SU-DHL-6 (cell line): ENCODE measurements at regions not wholly inside any gene's neighbourhood (a gene's known extent, or its start where the extent isn't known, plus 50 kb on each side); places are given as distances from the start of the nearest gene placed in this dataset.

ENCODE experiments used
- H2AFZ ChIP-seq: fragments of 200-600 bp; sonication (generic); 2 replicates; pipeline ENCODE4 v1.6.1; 2014; ENCODE audit warnings: low read depth, mild to moderate bottlenecking, moderate library complexity, mixed read lengths, antibody characterized with exemption, low read length; ENCODE audit not compliant: severe bottlenecking
- H3F3A ChIP-seq: fragments of 200-600 bp; shearing (Covaris generic); 2 replicates; pipeline ENCODE4 v1.6.0; 2016; ENCODE audit warnings: antibody characterized with exemption, mild to moderate bottlenecking; ENCODE audit not compliant: insufficient read depth
- H3K27ac ChIP-seq: fragments of 200-600 bp; sonication (generic); 2 replicates; pipeline ENCODE4 v1.5.1; 2016; ENCODE audit warnings: low read depth, mild to moderate bottlenecking, low read length, moderate library complexity, mixed read lengths
- H3K27me3 ChIP-seq: fragments of 200-600 bp; sonication (generic), shearing (Covaris generic); 2 replicates; pipeline ENCODE4 v1.6.0; 2014; ENCODE audit warnings: mild to moderate bottlenecking, low read length
- H3K36me3 ChIP-seq: fragments of 200-600 bp; sonication (generic); 2 replicates; pipeline ENCODE4 v1.6.1; 2014; ENCODE audit warnings: mild to moderate bottlenecking, low read length, mixed read lengths
- H3K4me2 ChIP-seq: fragments of 300-600, 200-600 bp; shearing (Covaris generic), sonication (generic); 2 replicates; pipeline ENCODE4 v1.6.0; 2014; ENCODE audit warnings: low read length, low read depth, mild to moderate bottlenecking; ENCODE audit not compliant: poor library complexity, severe bottlenecking
- H3K4me3 ChIP-seq: fragments of 200-600 bp; sonication (generic); 2 replicates; pipeline ENCODE4 v1.5.1; 2014; ENCODE audit warnings: antibody characterized with exemption, low read length, mild to moderate bottlenecking, mixed read lengths; ENCODE audit not compliant: insufficient read depth, poor library complexity, severe bottlenecking
- H3K79me2 ChIP-seq: fragments of 200-600 bp; sonication (generic); 2 replicates; pipeline ENCODE4 v1.6.1; 2014; ENCODE audit warnings: mild to moderate bottlenecking, low read length, moderate library complexity; ENCODE audit not compliant: insufficient read depth
- H3K9ac ChIP-seq: fragments of 200-600 bp; sonication (generic); 2 replicates; pipeline ENCODE4 v1.7.0; 2014; ENCODE audit warnings: mild to moderate bottlenecking, low read length
- H3K9me2 ChIP-seq: fragments of 200-600 bp; sonication (generic); replicated peaks from 2 replicates; pipeline ENCODE4 v1.6.1; 2014; ENCODE audit warnings: low read length; ENCODE audit not compliant: insufficient read depth
- H3K9me3 ChIP-seq: fragments of 200-600 bp; sonication (generic); 2 replicates; pipeline ENCODE4 v1.6.1; 2014; ENCODE audit warnings: low read length, mixed read lengths; ENCODE audit not compliant: insufficient read depth
- H4K20me1 ChIP-seq: fragments of 200-600 bp; sonication (generic); 2 replicates; pipeline ENCODE4 v1.6.1; 2014; ENCODE audit warnings: low read depth, mild to moderate bottlenecking, antibody characterized with exemption, low read length, moderate library complexity, mixed read lengths
- CTCF ChIP-seq: fragments of 200-600 bp; sonication (generic); IDR thresholded peaks from one replicate; pipeline ENCODE4 v1.5.1; 2017; ENCODE audit warnings: antibody characterized with exemption, mild to moderate bottlenecking, low read length, moderate library complexity; ENCODE audit not compliant: insufficient read depth, poor library complexity, severe bottlenecking
- EZH2phosphoT487 ChIP-seq: fragments of 200-600 bp; sonication (generic), shearing (Covaris generic); conservative IDR thresholded peaks from 2 replicates; pipeline ENCODE4 v1.6.1; 2018; ENCODE audit warnings: mild to moderate bottlenecking, antibody characterized with exemption, low read length, moderate library complexity, mixed read lengths

GRCh38 chr5:58133216-58133615, 326.7 kb downstream of the PLK2 start:
- Histone ChIP-seq H4K20me1 (no peaks in the 10 kb centered on the region), H2AFZ (no peak overlapping the region), H3K27me3 (no peaks in the 10 kb centered on the region), H3K9me3 (no peaks in the 10 kb centered on the region), H3K79me2 (no peaks in the 10 kb centered on the region), H3K27ac (no peak overlapping the region), H3F3A (no peaks in the 10 kb centered on the region), H3K9me2 (no peaks in the 10 kb centered on the region), H3K9ac (no peak overlapping the region), H3K4me3 (no peak overlapping the region), H3K36me3 (no peaks in the 10 kb centered on the region), H3K4me2 (no peak overlapping the region)
- no peak for TF ChIP-seq CTCF
- TF ChIP-seq EZH2phosphoT487 = no peak

GRCh38 chr5:58127255-58128220, 332.3 kb downstream of the PLK2 start:
- H4K20me1 ChIP-seq = no peaks in the 10 kb centered on the region
- H3K36me3 ChIP-seq = no peaks in the 10 kb centered on the region
- no peaks in the 10 kb centered on the region for H3K9me3 ChIP-seq
- H2AFZ ChIP-seq = no peak overlapping the region
- no peak overlapping the region for H3K4me2 ChIP-seq
- H3K27me3 ChIP-seq = no peaks in the 10 kb centered on the region
- no peak overlapping the region for H3K9ac ChIP-seq
- no peak overlapping the region for H3K4me3 ChIP-seq
- TF ChIP-seq EZH2phosphoT487 (no peak), CTCF (no peak)
- H3K27ac ChIP-seq = no peak overlapping the region
- no peaks in the 10 kb centered on the region for H3K9me2 ChIP-seq
- no peaks in the 10 kb centered on the region for H3F3A ChIP-seq
- H3K79me2 ChIP-seq = no peaks in the 10 kb centered on the region

GRCh38 chr5:58123501-58123900, 336.4 kb downstream of the PLK2 start:
- H3K27me3 ChIP-seq = no peaks in the 10 kb centered on the region
- no peak overlapping the region for H3K9ac ChIP-seq
- H2AFZ ChIP-seq = no peak overlapping the region
- no peak overlapping the region for H3K4me2 ChIP-seq
- TF ChIP-seq EZH2phosphoT487 = no peak
- no peak for TF ChIP-seq CTCF
- H3K79me2 ChIP-seq = no peaks in the 10 kb centered on the region
- no peak overlapping the region for H3K27ac ChIP-seq
- no peaks in the 10 kb centered on the region for H3K36me3 ChIP-seq
- no peaks in the 10 kb centered on the region for H3K9me2 ChIP-seq
- H3K4me3 ChIP-seq = no peak overlapping the region
- H3K9me3 ChIP-seq = no peaks in the 10 kb centered on the region
- no peaks in the 10 kb centered on the region for H4K20me1 ChIP-seq
- no peaks in the 10 kb centered on the region for H3F3A ChIP-seq
